VCaP (cell line): ENCODE measurements at regions not wholly inside any gene's neighbourhood (a gene's known extent, or its start where the extent isn't known, plus 50 kb on each side); places are given as distances from the start of the nearest gene placed in this dataset.

Experiments used
- H3K27ac ChIP-seq: fragments of 450-650 bp; 2 replicates; pipeline ENCODE4 v1.5.1; 2017
- TF ChIP-seq, protein P1 (sequence below): fragments of 450-650 bp; conservative IDR thresholded peaks from 2 replicates; pipeline ENCODE4 v1.5.1; 2017; ENCODE audit warnings: mild to moderate bottlenecking, moderate library complexity

DNA sequence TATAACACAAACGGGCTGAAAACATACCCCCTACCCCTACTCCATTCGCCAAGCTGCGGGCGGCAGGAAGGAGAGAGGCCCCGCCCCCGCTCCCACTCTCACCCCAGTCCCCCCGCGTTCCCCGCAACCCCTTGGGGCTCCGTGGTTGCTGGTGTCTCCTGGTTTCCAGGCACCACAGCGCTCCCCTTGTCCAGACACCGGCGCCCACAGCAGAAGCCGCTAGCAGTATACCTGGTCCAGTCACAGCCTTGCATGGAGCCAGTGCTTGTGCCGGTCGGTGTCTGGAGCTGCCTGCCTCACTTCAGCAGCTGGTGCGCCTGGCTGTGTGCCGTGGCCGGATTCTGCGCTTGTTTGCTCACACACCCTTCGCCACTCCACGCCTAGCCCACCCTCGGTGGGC is 240.5 kb upstream of the DAB2 start:
- H3K27ac ChIP-seq = no peak overlapping the region
- TF ChIP-seq, protein P1, sequence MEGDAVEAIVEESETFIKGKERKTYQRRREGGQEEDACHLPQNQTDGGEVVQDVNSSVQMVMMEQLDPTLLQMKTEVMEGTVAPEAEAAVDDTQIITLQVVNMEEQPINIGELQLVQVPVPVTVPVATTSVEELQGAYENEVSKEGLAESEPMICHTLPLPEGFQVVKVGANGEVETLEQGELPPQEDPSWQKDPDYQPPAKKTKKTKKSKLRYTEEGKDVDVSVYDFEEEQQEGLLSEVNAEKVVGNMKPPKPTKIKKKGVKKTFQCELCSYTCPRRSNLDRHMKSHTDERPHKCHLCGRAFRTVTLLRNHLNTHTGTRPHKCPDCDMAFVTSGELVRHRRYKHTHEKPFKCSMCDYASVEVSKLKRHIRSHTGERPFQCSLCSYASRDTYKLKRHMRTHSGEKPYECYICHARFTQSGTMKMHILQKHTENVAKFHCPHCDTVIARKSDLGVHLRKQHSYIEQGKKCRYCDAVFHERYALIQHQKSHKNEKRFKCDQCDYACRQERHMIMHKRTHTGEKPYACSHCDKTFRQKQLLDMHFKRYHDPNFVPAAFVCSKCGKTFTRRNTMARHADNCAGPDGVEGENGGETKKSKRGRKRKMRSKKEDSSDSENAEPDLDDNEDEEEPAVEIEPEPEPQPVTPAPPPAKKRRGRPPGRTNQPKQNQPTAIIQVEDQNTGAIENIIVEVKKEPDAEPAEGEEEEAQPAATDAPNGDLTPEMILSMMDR = no peak

DNA sequence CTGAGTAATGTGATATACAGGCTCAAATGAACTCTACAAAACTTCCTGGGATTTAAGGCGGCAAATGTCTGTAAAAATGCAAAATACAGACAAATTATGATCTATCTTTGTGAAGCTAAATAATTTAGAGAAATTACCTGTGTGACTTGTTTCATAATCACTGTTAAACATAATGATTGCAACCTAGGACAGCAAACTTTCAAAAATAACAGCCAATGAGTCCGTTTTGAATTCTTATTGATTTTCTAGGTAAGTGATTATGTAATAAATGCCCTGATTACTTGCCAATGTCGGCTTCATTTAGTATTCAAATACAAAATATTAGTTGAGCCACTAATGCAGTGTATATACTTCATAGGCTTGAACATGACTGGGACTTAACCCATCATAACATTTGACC is 238.2 kb upstream of the DAB2 start:
- TF ChIP-seq, protein P1 = no peak
- H3K27ac ChIP-seq = no peak overlapping the region

DNA sequence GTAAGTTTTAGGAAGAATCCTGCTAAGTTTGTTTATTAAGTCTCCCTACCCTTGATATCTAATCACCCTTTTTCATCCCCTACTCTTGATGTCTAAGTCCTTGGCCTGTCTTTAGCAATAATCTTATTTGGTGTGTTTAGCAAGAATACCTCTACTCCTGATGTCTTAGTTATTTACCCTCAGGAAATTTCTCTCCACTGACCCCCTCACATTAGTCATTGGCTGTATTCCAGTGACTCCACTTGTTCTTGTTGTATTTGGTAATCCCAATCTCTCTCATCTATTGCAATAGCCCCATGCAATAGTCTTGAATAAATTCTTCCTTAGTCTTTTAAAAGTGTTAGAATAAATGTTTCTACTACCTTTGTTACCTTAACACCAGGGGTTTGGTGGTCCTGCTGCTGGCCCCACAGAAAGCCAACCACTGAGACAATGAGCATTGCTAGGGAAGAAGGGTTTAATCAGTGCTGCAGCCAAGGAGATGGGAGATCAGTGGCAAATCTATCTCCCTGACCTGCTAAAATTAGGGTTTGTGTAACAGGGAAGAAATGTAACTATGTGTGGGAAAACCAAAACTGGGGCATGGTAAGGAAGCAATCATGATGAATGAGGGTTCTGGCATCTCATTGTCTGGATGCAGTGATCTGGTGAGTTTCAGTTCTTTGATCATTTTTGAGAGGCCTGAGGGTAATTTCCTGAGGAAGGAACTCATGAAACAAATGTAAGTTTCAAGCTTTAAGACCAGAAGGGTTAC is 236.4 kb upstream of the DAB2 start:
- TF ChIP-seq, protein P1 = no peak
- no peak overlapping the region for H3K27ac ChIP-seq

DNA sequence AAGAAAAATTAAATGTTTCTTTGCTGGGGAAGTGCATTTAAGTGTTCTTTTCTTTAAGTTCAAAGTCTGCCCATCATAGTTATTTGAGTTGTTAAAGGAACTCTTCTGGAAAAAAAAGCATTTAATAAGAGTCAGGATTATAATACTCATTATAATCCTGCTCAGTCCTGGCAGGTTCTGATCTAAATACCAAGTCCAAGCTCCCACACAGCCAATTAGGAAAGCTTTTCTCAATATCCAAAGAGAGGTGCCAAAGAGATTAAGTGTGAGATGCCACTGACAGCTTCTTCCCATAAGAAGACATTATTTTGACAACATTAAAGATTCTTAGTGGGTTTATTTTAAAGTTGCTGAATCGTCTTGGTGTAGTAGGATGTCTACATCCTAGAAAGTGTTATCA is 235.2 kb upstream of the DAB2 start:
- H3K27ac ChIP-seq = no peak overlapping the region
- TF ChIP-seq, protein P1 = no peak

DNA sequence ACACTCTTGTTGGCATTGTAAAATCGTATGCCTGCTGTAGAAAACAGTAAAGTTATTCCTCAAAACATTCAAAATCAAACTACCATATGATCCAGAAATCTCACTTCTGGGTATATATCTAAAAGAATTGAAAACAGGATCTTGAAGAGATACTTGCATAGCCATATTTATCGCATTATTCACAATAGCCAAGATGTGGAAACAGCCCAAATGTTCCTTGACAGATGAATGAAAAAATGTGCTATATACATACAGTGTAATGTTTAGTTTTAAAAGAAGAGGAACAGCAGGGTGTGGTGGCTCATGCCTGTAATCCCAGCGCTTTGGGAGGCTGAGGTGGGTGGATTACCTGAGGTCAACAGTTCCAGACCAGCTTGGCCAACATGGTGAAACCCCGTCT is 234.1 kb upstream of the DAB2 start:
- TF ChIP-seq, protein P1 = no peak
- H3K27ac ChIP-seq = no peak overlapping the region; the same call in 1 of the 2 replicates

DNA sequence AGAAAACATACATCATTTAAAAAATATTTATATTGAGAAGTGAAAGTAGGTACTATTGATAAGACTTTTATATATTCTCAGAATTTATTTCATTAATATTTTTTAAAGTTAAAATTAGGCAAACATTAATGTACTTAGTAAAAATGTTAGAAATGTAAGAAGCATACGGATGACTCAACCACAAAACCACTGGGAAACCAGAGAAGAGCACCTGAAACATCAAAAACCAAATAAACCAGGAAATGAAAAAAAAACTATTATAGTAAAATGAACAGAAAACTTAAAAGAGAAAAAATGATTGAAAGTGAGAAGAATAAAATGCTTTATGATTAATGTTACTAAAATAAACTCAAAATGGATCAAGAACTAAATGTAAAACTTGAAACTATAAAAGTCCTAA is 233.2 kb upstream of the DAB2 start:
- H3K27ac ChIP-seq = peak overlapping the region; percentile 84
- TF ChIP-seq, protein P1 = no peak

DNA sequence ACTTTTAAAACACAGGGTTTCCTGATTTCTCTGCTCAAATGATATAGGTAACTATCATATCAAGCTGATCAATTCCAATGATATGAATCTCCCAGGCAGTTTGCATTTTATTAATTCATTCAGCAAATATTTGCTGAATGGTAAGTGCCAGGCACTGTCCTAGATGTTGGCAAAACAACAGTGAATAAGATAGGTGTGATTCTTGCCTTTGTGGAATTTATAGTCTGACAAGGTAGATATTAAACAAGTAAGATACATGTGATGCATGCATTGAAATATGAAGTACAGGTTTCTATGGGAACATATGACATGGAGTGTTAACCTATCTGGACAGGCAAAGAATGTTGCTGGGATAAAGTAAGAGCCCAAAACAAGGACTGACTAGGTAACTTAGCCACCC is 231.8 kb upstream of the DAB2 start:
- TF ChIP-seq, protein P1 = no peak
- H3K27ac ChIP-seq = peak overlapping the region; percentile 84
